BJ (cell line): ENCODE measurements at regions not wholly inside any gene's neighbourhood (a gene's known extent, or its start where the extent isn't known, plus 50 kb on each side); places are given as distances from the start of the nearest gene placed in this dataset.

Source experiments
- CTCF ChIA-PET: fragments of 350-600 bp; formaldehyde crosslinking; extraction: SDS; loops from one replicate; lab custom pipeline; 2021; ENCODE audit warnings: antibody characterized with exemption, inconsistent platforms; lab: Yijun Ruan, JAX
- POLR2A ChIA-PET: fragments of 300-600 bp; sonication (Branson Sonifier 250); formaldehyde crosslinking; extraction: SDS; loops from one replicate; lab custom pipeline; 2021; ENCODE audit warnings: antibody characterized with exemption; lab: Charles Lee
- DNase-seq: peaks from one replicate; pipeline ENCODE4 v3.0.0-alpha.2; 2011; ENCODE audit warnings: low read depth
- H3K27me3 ChIP-seq: 2 replicates; pipeline ENCODE4 v1.6.0; 2011; ENCODE audit warnings: low read length; ENCODE audit not compliant: control insufficient read depth, insufficient read depth
- H3K36me3 ChIP-seq: 2 replicates; pipeline ENCODE4 v1.5.1; 2011; ENCODE audit warnings: low read length; ENCODE audit not compliant: control insufficient read depth, insufficient read depth
- H3K4me3 ChIP-seq: 2 replicates; pipeline ENCODE4 v1.5.1; 2011; ENCODE audit warnings: low read depth, mild to moderate bottlenecking, control low read depth, low read length
- TF ChIP-seq, protein P1 (sequence below): IDR thresholded peaks from 2 replicates; pipeline ENCODE4 v1.5.1; 2011; ENCODE audit warnings: low read depth, mild to moderate bottlenecking, control low read depth, inconsistent platforms, low read length, moderate library complexity; ENCODE audit not compliant: insufficient read depth

- no peak for DNase-seq
- TF ChIP-seq, protein P1, sequence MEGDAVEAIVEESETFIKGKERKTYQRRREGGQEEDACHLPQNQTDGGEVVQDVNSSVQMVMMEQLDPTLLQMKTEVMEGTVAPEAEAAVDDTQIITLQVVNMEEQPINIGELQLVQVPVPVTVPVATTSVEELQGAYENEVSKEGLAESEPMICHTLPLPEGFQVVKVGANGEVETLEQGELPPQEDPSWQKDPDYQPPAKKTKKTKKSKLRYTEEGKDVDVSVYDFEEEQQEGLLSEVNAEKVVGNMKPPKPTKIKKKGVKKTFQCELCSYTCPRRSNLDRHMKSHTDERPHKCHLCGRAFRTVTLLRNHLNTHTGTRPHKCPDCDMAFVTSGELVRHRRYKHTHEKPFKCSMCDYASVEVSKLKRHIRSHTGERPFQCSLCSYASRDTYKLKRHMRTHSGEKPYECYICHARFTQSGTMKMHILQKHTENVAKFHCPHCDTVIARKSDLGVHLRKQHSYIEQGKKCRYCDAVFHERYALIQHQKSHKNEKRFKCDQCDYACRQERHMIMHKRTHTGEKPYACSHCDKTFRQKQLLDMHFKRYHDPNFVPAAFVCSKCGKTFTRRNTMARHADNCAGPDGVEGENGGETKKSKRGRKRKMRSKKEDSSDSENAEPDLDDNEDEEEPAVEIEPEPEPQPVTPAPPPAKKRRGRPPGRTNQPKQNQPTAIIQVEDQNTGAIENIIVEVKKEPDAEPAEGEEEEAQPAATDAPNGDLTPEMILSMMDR = no peak
- CTCF ChIA-PET = no interaction called here
- Histone ChIP-seq H3K27me3 (no peaks in the 10 kb centered on the region; the same call in 1 of the 2 replicates), H3K36me3 (no peaks in the 10 kb centered on the region), H3K4me3 (no peak overlapping the region)
- POLR2A ChIA-PET = no interaction called here
These were observed 71.6 kb downstream of the PDE6H start for GRCh38 chr12:15044471-15044870.

GRCh38 chr12:15045451-15045850, 72.6 kb downstream of the PDE6H start:
- Histone ChIP-seq H3K36me3 (no peaks in the 10 kb centered on the region), H3K27me3 (no peaks in the 10 kb centered on the region; the same call in 1 of the 2 replicates), H3K4me3 (no peak overlapping the region)
- POLR2A ChIA-PET = no interaction called here
- TF ChIP-seq, protein P1 = no peak
- CTCF ChIA-PET = no interaction called here
- DNase-seq = no peak

- TF ChIP-seq, protein P1 = no peak
- no peak for DNase-seq
- Histone ChIP-seq H3K4me3 (no peak overlapping the region), H3K36me3 (no peaks in the 10 kb centered on the region), H3K27me3 (no peaks in the 10 kb centered on the region; the same call in 1 of the 2 replicates)
- POLR2A ChIA-PET = no interaction called here
- CTCF ChIA-PET = no interaction called here
These were observed 74.8 kb downstream of the PDE6H start for GRCh38 chr12:15047611-15048010.

DNA sequence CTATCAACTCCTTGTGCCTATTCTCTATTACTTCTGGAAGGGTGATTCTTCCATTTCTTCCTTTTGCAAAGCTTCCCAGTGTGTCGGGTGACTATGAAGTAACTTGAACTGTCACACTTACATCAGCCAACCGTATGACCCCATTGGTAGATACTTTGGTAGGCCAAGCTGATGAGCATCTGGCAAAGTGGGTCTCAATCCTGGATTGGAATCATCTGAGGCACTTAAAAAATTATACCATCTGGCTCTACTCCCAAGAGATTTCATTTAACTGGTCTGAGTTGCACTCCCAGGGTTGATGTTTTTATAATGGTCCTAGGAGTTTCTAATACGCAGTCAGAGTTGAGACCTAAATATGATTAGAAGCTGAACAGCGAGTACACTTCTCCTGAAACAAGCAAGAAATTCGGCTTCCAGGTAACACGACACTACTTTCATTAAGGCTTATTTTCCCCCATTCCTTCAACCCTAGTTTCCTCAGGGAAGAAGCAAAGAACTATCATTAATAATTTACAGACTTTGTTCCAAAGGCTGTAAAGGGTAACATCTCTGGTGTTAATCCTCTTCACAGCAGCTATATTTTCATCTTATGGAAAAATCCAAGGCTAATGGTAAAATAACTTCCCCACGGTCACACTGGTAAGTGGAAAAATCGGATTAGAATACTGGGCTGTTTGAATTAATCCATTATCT, 76.8 kb downstream of the PDE6H start:
- ChIA-PET POLR2A (no interaction called here), CTCF (no interaction called here)
- no peak for DNase-seq
- no peaks in the 10 kb centered on the region; the same call in 1 of the 2 replicates for H3K27me3 ChIP-seq
- no peak overlapping the region for H3K4me3 ChIP-seq
- no peaks in the 10 kb centered on the region for H3K36me3 ChIP-seq
- TF ChIP-seq, protein P1 = no peak

DNA sequence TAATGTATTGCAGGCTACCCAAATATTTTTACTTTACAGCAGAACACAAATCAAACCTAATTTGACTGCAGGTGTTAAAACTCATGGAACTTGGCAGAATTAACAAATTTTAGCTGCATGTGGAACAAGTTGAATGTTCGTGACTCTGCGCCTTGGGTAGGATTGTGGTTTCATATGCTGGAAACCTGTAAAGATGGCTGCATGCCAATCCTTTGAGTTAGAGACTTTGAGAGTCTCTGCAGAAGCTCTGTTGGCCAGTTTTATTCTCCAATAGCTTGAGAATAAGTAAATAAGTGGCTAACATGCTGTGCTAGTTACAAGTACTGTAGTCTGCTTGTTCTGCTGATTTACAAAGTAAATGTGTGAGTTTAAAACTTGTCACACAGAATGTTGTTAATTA, 77.8 kb downstream of the PDE6H start:
- ChIA-PET CTCF (no interaction called here), POLR2A (no interaction called here)
- Histone ChIP-seq H3K36me3 (no peaks in the 10 kb centered on the region), H3K27me3 (no peaks in the 10 kb centered on the region), H3K4me3 (no peak overlapping the region)
- no peak for DNase-seq
- TF ChIP-seq, protein P1 = no peak
